ENCODE measurements at regions not wholly inside any gene's neighbourhood (a gene's known extent, or its start where the extent isn't known, plus 50 kb on each side); places are given as distances from the start of the nearest gene placed in this dataset.

GRCh38 chr1:5693568-5693967 lies 298.7 kb downstream of the NPHP4 start:
- H3K36me3 ChIP-seq (replicated peaks in 1 of 2; ENCODE audit: control insufficient read depth in 1 of 2, insufficient read depth in 2 of 2, low read length in 2 of 2), result no peaks in the 10 kb centered on the region
- H3K4me3 ChIP-seq (replicated peaks in 1 of 3; ENCODE audit: low read depth in 2 of 3, low read length in 3 of 3), result no peak overlapping the region
- Mint-ChIP-seq H3K27me3 (ENCODE audit: low read depth in 3 of 3) (peaks cover 3 to 6% (median 5%) of the 10 kb centered on the region in 3 donors), H3K36me3 (no peaks in the 10 kb centered on the region), H3K4me3 (no peak overlapping the region), H3K4me1 (no peaks in the 10 kb centered on the region), H3K27ac (no peak overlapping the region), H3K9me3 (peaks cover 0 to 5% (median 0%) of the 10 kb centered on the region in 7 donors)
- no peak overlapping the region for H3K27ac ChIP-seq (ENCODE audit: low read depth in 1 of 2, low read length in 2 of 2)
- DNase-seq, result no peak
- no peaks in the 10 kb centered on the region for H3K4me1 ChIP-seq (ENCODE audit: control insufficient read depth in 1 of 2, insufficient read depth in 2 of 2, low read length in 2 of 2)
- no peaks in the 10 kb centered on the region for H3K9me3 ChIP-seq (replicated peaks in 1 of 2; ENCODE audit: control insufficient read depth in 1 of 2, insufficient read depth in 1 of 2, low read length in 2 of 2)
- H3K27me3 ChIP-seq (ENCODE audit: control insufficient read depth in 2 of 2, insufficient read depth in 2 of 2, low read length in 2 of 2), result no peaks in the 10 kb centered on the region
- H2AFZ ChIP-seq (ENCODE audit: insufficient read depth, low read depth, low read length, poor library complexity, severe bottlenecking), result no peak overlapping the region
- no peak overlapping the region for H3K4me2 ChIP-seq (replicated peaks; ENCODE audit: extremely low read depth, low read length, poor library complexity, severe bottlenecking)
- H3K79me2 ChIP-seq (ENCODE audit: insufficient read depth, low read length), result no peaks in the 10 kb centered on the region
- intact Hi-C loops (cut with micrococcal nuclease), result no loop called here
- no peaks in the 10 kb centered on the region for H4K20me1 ChIP-seq (ENCODE audit: insufficient read depth, low read length)
- no peak overlapping the region for H3K9ac ChIP-seq (ENCODE audit: insufficient read depth, low read length, poor library complexity, severe bottlenecking)
- 96% methylated on average over 8 of the region's 9 CpGs for WGBS (ENCODE audit: insufficient coverage)
- TF ChIP-seq, protein P1, sequence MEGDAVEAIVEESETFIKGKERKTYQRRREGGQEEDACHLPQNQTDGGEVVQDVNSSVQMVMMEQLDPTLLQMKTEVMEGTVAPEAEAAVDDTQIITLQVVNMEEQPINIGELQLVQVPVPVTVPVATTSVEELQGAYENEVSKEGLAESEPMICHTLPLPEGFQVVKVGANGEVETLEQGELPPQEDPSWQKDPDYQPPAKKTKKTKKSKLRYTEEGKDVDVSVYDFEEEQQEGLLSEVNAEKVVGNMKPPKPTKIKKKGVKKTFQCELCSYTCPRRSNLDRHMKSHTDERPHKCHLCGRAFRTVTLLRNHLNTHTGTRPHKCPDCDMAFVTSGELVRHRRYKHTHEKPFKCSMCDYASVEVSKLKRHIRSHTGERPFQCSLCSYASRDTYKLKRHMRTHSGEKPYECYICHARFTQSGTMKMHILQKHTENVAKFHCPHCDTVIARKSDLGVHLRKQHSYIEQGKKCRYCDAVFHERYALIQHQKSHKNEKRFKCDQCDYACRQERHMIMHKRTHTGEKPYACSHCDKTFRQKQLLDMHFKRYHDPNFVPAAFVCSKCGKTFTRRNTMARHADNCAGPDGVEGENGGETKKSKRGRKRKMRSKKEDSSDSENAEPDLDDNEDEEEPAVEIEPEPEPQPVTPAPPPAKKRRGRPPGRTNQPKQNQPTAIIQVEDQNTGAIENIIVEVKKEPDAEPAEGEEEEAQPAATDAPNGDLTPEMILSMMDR (IDR thresholded peaks at IDR 0.05), result no peak

GRCh38 chr1:5692664-5693063 lies 299.6 kb downstream of the NPHP4 start:
- H3K4me1 Mint-ChIP-seq, result no peaks in the 10 kb centered on the region
- Histone ChIP-seq H3K4me2 (replicated peaks; ENCODE audit: extremely low read depth, low read length, poor library complexity, severe bottlenecking) (no peak overlapping the region), H3K27me3 (ENCODE audit: control insufficient read depth in 2 of 2, insufficient read depth in 2 of 2, low read length in 2 of 2) (no peaks in the 10 kb centered on the region), H3K9ac (ENCODE audit: insufficient read depth, low read length, poor library complexity, severe bottlenecking) (no peak overlapping the region), H3K9me3 (replicated peaks in 1 of 2; ENCODE audit: control insufficient read depth in 1 of 2, insufficient read depth in 1 of 2, low read length in 2 of 2) (no peaks in the 10 kb centered on the region), H3K36me3 (replicated peaks in 1 of 2; ENCODE audit: control insufficient read depth in 1 of 2, insufficient read depth in 2 of 2, low read length in 2 of 2) (no peaks in the 10 kb centered on the region), H4K20me1 (ENCODE audit: insufficient read depth, low read length) (no peaks in the 10 kb centered on the region), H3K27ac (ENCODE audit: low read depth in 1 of 2, low read length in 2 of 2) (no peak overlapping the region), H3K4me1 (ENCODE audit: control insufficient read depth in 1 of 2, insufficient read depth in 2 of 2, low read length in 2 of 2) (no peaks in the 10 kb centered on the region), H3K79me2 (ENCODE audit: insufficient read depth, low read length) (no peaks in the 10 kb centered on the region), H3K4me3 (replicated peaks in 1 of 3; ENCODE audit: low read depth in 2 of 3, low read length in 3 of 3) (no peak overlapping the region), H2AFZ (ENCODE audit: insufficient read depth, low read depth, low read length, poor library complexity, severe bottlenecking) (no peak overlapping the region)
- no peaks in the 10 kb centered on the region for H3K36me3 Mint-ChIP-seq
- DNase-seq, result no peak
- TF ChIP-seq, protein P1 (IDR thresholded peaks at IDR 0.05), result no peak
- H3K27ac Mint-ChIP-seq, result no peak overlapping the region
- peaks cover 0 to 6% (median 0%) of the 10 kb centered on the region in 7 donors for H3K9me3 Mint-ChIP-seq
- WGBS (ENCODE audit: insufficient coverage), result no CpG with 5 or more reads among the region's 6 CpGs
- intact Hi-C loops (cut with micrococcal nuclease), result no loop called here
- H3K4me3 Mint-ChIP-seq, result no peak overlapping the region
- peaks cover 2 to 5% (median 2%) of the 10 kb centered on the region in 3 donors for H3K27me3 Mint-ChIP-seq (ENCODE audit: low read depth in 3 of 3)
